OCI-LY3 (cell line): ENCODE measurements at regions not wholly inside any gene's neighbourhood (a gene's known extent, or its start where the extent isn't known, plus 50 kb on each side); places are given as distances from the start of the nearest gene placed in this dataset.

Experiments
- H2AFZ ChIP-seq: fragments of 200-600, 300-600 bp; shearing (Covaris generic); 2 replicates; pipeline ENCODE4 v1.6.0; 2014; ENCODE audit warnings: antibody characterized with exemption, low read depth, low read length
- H3K27ac ChIP-seq: fragments of 200-600, 300-600 bp; sonication (generic); 2 replicates; pipeline ENCODE4 v1.5.1; 2014; ENCODE audit warnings: mild to moderate bottlenecking, low read length, moderate library complexity, mixed read lengths
- H3K27me3 ChIP-seq: fragments of 200-600, 300-600 bp; sonication (generic); 2 replicates; pipeline ENCODE4 v1.6.1; 2014; ENCODE audit warnings: low read depth, low read length, mixed read lengths
- H3K36me3 ChIP-seq: fragments of 200-600, 300-600 bp; sonication (generic); replicated peaks from 2 replicates; pipeline ENCODE3; 2014; ENCODE audit warnings: low read depth, low read length, mixed read lengths
- H3K4me1 ChIP-seq: fragments of 300-600, 200-600 bp; sonication (generic); 2 replicates; pipeline ENCODE4 v1.6.1; 2014; ENCODE audit warnings: low read length, mixed read lengths
- H3K4me2 ChIP-seq: fragments of 200-600, 300-600 bp; sonication (generic); 2 replicates; pipeline ENCODE4 v1.6.1; 2014; ENCODE audit warnings: low read length, mixed read lengths
- H3K4me3 ChIP-seq: fragments of 300-600, 200-600 bp; sonication (generic); 2 replicates; pipeline ENCODE4 v1.5.1; 2014; ENCODE audit warnings: antibody characterized with exemption, mild to moderate bottlenecking, low read length, moderate library complexity
- H3K79me2 ChIP-seq: fragments of 300-600, 200-600 bp; shearing (Covaris generic); 2 replicates; pipeline ENCODE4 v1.6.1; 2014; ENCODE audit warnings: mild to moderate bottlenecking, low read length, mixed read lengths
- H3K9ac ChIP-seq: fragments of 300-600, 200-600 bp; shearing (Covaris generic); 2 replicates; pipeline ENCODE4 v1.6.0; 2014; ENCODE audit warnings: mild to moderate bottlenecking, low read length, moderate library complexity
- H3K9me3 ChIP-seq: fragments of 200-600, 300-600 bp; shearing (Covaris generic); 2 replicates; pipeline ENCODE4 v1.6.1; 2014; ENCODE audit warnings: low read length, mixed read lengths; ENCODE audit not compliant: insufficient read depth
- H4K20me1 ChIP-seq: fragments of 200-600, 300-600 bp; sonication (generic); 2 replicates; pipeline ENCODE4 v1.6.1; 2016; ENCODE audit warnings: low read length, mixed read lengths; ENCODE audit not compliant: insufficient read depth
- CTCF ChIP-seq: fragments of 200-600, 300-600 bp; sonication (generic); IDR thresholded peaks from 2 replicates; pipeline ENCODE4 v1.5.1; 2014; ENCODE audit warnings: antibody characterized with exemption, low read length, low read depth
- EZH2phosphoT487 ChIP-seq: fragments of 200-600 bp; shearing (Covaris generic); IDR thresholded peaks from 2 replicates; pipeline ENCODE4 v1.6.1; 2018; ENCODE audit warnings: antibody characterized with exemption, mixed run types, low read depth

- Histone ChIP-seq H4K20me1 (no peaks in the 10 kb centered on the region), H3K4me3 (no peak overlapping the region), H3K9ac (no peak overlapping the region), H3K4me2 (no peak overlapping the region), H3K79me2 (no peaks in the 10 kb centered on the region), H3K27me3 (no peaks in the 10 kb centered on the region), H3K4me1 (no peaks in the 10 kb centered on the region), H2AFZ (no peak overlapping the region), H3K27ac (no peak overlapping the region), H3K9me3 (no peaks in the 10 kb centered on the region), H3K36me3 (no peaks in the 10 kb centered on the region)
- no peak for TF ChIP-seq CTCF
- no peak for TF ChIP-seq EZH2phosphoT487
These were observed 139.5 kb upstream of the SPHKAP start for GRCh38 chr2:228321015-228321414.

GRCh38 chr2:228318218-228318617 is 136.7 kb upstream of the SPHKAP start:
- H3K4me2 ChIP-seq, result no peak overlapping the region
- TF ChIP-seq EZH2phosphoT487 (no peak), CTCF (peak; percentile 23)
- H4K20me1 ChIP-seq, result no peaks in the 10 kb centered on the region
- H3K27ac ChIP-seq, result no peak overlapping the region
- H2AFZ ChIP-seq, result no peak overlapping the region
- H3K9ac ChIP-seq, result no peak overlapping the region
- H3K4me3 ChIP-seq, result no peak overlapping the region
- no peaks in the 10 kb centered on the region for H3K4me1 ChIP-seq
- H3K36me3 ChIP-seq, result no peaks in the 10 kb centered on the region
- H3K27me3 ChIP-seq, result no peaks in the 10 kb centered on the region
- no peaks in the 10 kb centered on the region for H3K9me3 ChIP-seq
- H3K79me2 ChIP-seq, result no peaks in the 10 kb centered on the region

GRCh38 chr2:228312172-228312571 is 130.7 kb upstream of the SPHKAP start:
- H2AFZ ChIP-seq, result no peak overlapping the region
- TF ChIP-seq EZH2phosphoT487 (no peak), CTCF (no peak)
- H3K4me2 ChIP-seq, result no peak overlapping the region
- no peak overlapping the region for H3K4me3 ChIP-seq
- no peaks in the 10 kb centered on the region for H3K27me3 ChIP-seq
- H3K79me2 ChIP-seq, result no peaks in the 10 kb centered on the region
- no peak overlapping the region for H3K27ac ChIP-seq
- no peaks in the 10 kb centered on the region for H3K4me1 ChIP-seq
- no peaks in the 10 kb centered on the region for H4K20me1 ChIP-seq
- H3K9me3 ChIP-seq, result no peaks in the 10 kb centered on the region
- no peak overlapping the region for H3K9ac ChIP-seq
- no peaks in the 10 kb centered on the region for H3K36me3 ChIP-seq

GRCh38 chr2:228303960-228304359 is 122.5 kb upstream of the SPHKAP start:
- Histone ChIP-seq H3K4me1 (no peaks in the 10 kb centered on the region), H3K4me2 (no peak overlapping the region), H3K36me3 (no peaks in the 10 kb centered on the region), H3K79me2 (no peaks in the 10 kb centered on the region), H3K4me3 (no peak overlapping the region), H3K27me3 (no peaks in the 10 kb centered on the region), H4K20me1 (no peaks in the 10 kb centered on the region), H3K9me3 (no peaks in the 10 kb centered on the region), H2AFZ (no peak overlapping the region), H3K9ac (no peak overlapping the region), H3K27ac (no peak overlapping the region)
- TF ChIP-seq CTCF (no peak), EZH2phosphoT487 (no peak)
